ENCODE measurements at regions not wholly inside any gene's neighbourhood (a gene's known extent, or its start where the extent isn't known, plus 50 kb on each side); places are given as distances from the start of the nearest gene placed in this dataset.

- Mint-ChIP-seq H3K9me3 (peaks cover 4% of the 10 kb centered on the region), H3K4me3 (no peak overlapping the region), H3K27ac (no peak overlapping the region), H3K4me1 (no peaks in the 10 kb centered on the region), H3K27me3 (ENCODE audit: insufficient read depth) (peaks cover 1% of the 10 kb centered on the region), H3K36me3 (ENCODE audit: low read depth) (no peaks in the 10 kb centered on the region)
- Histone ChIP-seq H3K4me1 (ENCODE audit: control insufficient read depth, insufficient read depth, low read length) (peaks cover 4% of the 10 kb centered on the region), H3K9me3 (ENCODE audit: control insufficient read depth, low read length) (peaks cover 2% of the 10 kb centered on the region), H3K9ac (ENCODE audit: extremely low read depth, low read length, poor library complexity, severe bottlenecking) (no peak overlapping the region), H3K27me3 (ENCODE audit: control insufficient read depth, insufficient read depth, low read length, poor library complexity, severe bottlenecking) (no peaks in the 10 kb centered on the region), H3K27ac (ENCODE audit: low read depth, low read length) (peak overlapping the region; percentile 31), H3K36me3 (ENCODE audit: control insufficient read depth, insufficient read depth, low read length) (no peaks in the 10 kb centered on the region), H3K4me3 (ENCODE audit: low read length) (no peak overlapping the region)
- TF ChIP-seq CTCF (conservative IDR thresholded peaks at IDR 0.05) = no peak
- no peak for DNase-seq
- 40 to 89% methylated on average over 3 of the region's 3 CpGs for WGBS, 2 experiments (ENCODE audit: insufficient coverage in 1 of 2, insufficient read length in 1 of 2)
Observed at GRCh38 chr1:214966346-214966745, 116.2 kb upstream of the KCNK2 start.

DNA sequence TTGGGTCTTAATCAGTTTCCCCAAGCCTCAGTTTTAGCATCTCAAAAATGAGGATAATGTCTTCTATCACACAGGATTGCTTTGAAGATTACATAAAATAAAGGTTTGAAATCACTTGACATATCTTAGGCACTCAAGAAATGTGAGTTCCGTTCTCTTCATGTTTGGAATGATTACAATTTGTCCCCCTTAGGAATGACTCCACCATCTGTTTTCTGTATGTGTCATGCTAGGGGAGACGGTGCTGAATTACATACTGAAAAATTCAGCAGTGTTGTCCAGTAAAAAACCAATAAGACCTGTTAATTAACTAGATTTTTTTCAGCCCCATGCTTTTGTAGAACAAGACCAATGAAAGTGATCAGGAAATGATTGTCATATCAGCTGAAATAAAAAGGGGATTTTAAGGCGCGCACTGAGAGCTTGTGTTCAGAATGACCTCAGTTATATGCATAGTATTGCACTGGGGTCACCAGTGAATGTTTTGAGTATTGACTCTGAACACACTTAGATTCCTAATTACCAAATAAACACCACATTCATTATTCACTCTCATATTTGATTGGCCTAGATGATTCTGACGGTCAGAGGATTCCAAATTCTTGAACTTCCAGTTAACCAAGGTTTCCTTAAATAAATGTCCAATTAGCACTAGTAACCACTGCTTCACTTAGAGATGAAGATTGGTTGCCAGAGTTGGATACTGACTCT is 114.5 kb upstream of the KCNK2 start:
- 96 to 100% methylated on average over 3 to 5 of the region's 5 CpGs for WGBS, 2 experiments (ENCODE audit: insufficient coverage in 1 of 2, insufficient read length in 1 of 2)
- no peak for TF ChIP-seq CTCF (conservative IDR thresholded peaks at IDR 0.05)

DNA sequence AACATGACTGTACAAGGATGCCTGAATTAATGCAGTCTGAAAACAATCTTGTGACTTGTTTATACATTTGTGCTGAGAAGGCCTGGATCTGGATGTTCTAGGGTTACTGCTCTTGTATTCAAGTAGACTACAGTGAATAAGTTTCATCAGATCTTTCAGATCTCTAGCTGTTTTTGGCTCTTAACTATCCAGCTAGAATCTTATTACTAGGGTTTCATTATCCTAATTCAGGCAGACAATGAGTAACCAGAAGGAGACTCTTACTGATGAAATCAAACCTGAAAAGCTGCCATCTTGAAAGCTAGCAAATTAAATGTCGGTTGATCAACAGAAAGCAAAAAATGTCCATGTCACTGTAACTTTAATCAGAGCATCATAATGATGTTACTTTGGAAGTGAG is 112.5 kb upstream of the KCNK2 start:
- Mint-ChIP-seq H3K27me3 (ENCODE audit: insufficient read depth) (peaks cover 1% of the 10 kb centered on the region), H3K4me1 (peaks cover 6% of the 10 kb centered on the region), H3K27ac (no peak overlapping the region), H3K4me3 (no peak overlapping the region), H3K9me3 (no peaks in the 10 kb centered on the region), H3K36me3 (ENCODE audit: low read depth) (no peaks in the 10 kb centered on the region)
- Histone ChIP-seq H3K27me3 (ENCODE audit: control insufficient read depth, insufficient read depth, low read length, poor library complexity, severe bottlenecking) (no peaks in the 10 kb centered on the region), H3K4me3 (ENCODE audit: low read length) (no peak overlapping the region), H3K36me3 (ENCODE audit: control insufficient read depth, insufficient read depth, low read length) (no peaks in the 10 kb centered on the region), H3K4me1 (ENCODE audit: control insufficient read depth, insufficient read depth, low read length) (peaks cover 8% of the 10 kb centered on the region), H3K9ac (ENCODE audit: extremely low read depth, low read length, poor library complexity, severe bottlenecking) (no peak overlapping the region), H3K9me3 (ENCODE audit: control insufficient read depth, low read length) (no peaks in the 10 kb centered on the region), H3K27ac (ENCODE audit: low read depth, low read length) (no peak overlapping the region)
- no peak for DNase-seq
- no peak for TF ChIP-seq CTCF (conservative IDR thresholded peaks at IDR 0.05)
- 89 to 100% methylated on average over 1 of the region's 1 CpG for WGBS, 2 experiments (ENCODE audit: insufficient coverage in 1 of 2, insufficient read length in 1 of 2)

More for the DNA sequence above, 114.5 kb upstream of the KCNK2 start:
- Histone ChIP-seq H3K36me3 (ENCODE audit: control insufficient read depth, insufficient read depth, low read length) (no peaks in the 10 kb centered on the region), H3K4me1 (ENCODE audit: control insufficient read depth, insufficient read depth, low read length) (peaks cover 4% of the 10 kb centered on the region), H3K27ac (ENCODE audit: low read depth, low read length) (no peak overlapping the region), H3K9me3 (ENCODE audit: control insufficient read depth, low read length) (no peaks in the 10 kb centered on the region), H3K9ac (ENCODE audit: extremely low read depth, low read length, poor library complexity, severe bottlenecking) (no peak overlapping the region), H3K27me3 (ENCODE audit: control insufficient read depth, insufficient read depth, low read length, poor library complexity, severe bottlenecking) (no peaks in the 10 kb centered on the region), H3K4me3 (ENCODE audit: low read length) (no peak overlapping the region)
- H3K36me3 Mint-ChIP-seq (ENCODE audit: low read depth) = no peaks in the 10 kb centered on the region
- DNase-seq = no peak
- no peaks in the 10 kb centered on the region for H3K4me1 Mint-ChIP-seq
- H3K27ac Mint-ChIP-seq = no peak overlapping the region
- no peaks in the 10 kb centered on the region for H3K27me3 Mint-ChIP-seq (ENCODE audit: insufficient read depth)
- H3K4me3 Mint-ChIP-seq = no peak overlapping the region
- no peaks in the 10 kb centered on the region for H3K9me3 Mint-ChIP-seq
